GM18505 (cell line): ENCODE measurements at regions not wholly inside any gene's neighbourhood (a gene's known extent, or its start where the extent isn't known, plus 50 kb on each side); places are given as distances from the start of the nearest gene placed in this dataset.

Source experiments
- ATAC-seq: cut with Tn5 transposase; IDR thresholded peaks from one replicate; pipeline ENCODE4 v1.9.1; 2021; ENCODE audit not compliant: unreplicated experiment
- POLR2A ChIP-seq: IDR thresholded peaks from 4 replicates; pipeline ENCODE4 v1.6.1; 2011; ENCODE audit warnings: borderline replicate concordance; ENCODE audit not compliant: insufficient read depth, insufficient read length; ENCODE audit errors: extremely low read depth

GRCh38 chr13:82002710-82003109 is 1661.8 kb upstream of the SPRY2 start:
- no peak for TF ChIP-seq POLR2A
- ATAC-seq: no peak

GRCh38 chr13:81995316-81995715 is 1654.4 kb upstream of the SPRY2 start:
- ATAC-seq: no peak
- no peak for TF ChIP-seq POLR2A

DNA sequence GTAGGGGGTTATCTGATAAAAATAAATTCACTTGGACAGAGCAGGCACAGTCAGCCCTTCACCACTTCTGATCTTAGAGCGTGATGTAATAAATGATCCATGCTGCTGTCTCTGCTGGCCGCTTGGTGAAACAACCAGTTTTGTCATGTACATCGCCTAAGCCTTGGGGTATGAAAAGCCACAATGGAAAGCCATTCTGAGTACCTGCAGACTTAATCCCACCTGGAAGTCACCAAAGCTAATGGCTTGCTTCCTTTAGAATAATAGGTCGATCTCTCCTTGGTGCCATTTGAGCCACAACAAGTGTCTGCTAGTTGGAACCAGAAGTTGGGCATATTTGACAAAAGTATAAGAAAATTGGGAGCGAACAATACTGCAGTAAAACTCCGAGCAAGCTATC is 1649.7 kb upstream of the SPRY2 start:
- no peak for TF ChIP-seq POLR2A
- ATAC-seq: no peak

DNA sequence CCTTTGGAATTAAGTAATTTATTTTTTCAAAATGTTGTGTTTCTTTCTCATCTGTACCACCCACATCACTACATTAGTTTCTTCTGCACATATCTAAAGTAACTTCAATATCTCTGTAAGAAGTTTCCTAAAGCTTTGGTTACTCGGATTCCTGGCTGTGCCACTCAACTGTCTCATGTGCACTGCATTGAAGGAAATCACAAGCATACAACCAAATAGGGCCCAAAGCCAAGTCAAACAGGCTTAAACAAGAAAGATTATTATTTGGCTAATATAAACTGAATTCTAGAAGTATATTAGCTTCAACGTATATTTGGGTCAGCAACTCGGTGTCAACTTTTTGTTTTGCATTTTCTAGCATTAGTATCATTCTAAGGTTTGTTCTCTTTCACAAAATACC is 1647.6 kb upstream of the SPRY2 start:
- ATAC-seq: no peak
- no peak for TF ChIP-seq POLR2A

DNA sequence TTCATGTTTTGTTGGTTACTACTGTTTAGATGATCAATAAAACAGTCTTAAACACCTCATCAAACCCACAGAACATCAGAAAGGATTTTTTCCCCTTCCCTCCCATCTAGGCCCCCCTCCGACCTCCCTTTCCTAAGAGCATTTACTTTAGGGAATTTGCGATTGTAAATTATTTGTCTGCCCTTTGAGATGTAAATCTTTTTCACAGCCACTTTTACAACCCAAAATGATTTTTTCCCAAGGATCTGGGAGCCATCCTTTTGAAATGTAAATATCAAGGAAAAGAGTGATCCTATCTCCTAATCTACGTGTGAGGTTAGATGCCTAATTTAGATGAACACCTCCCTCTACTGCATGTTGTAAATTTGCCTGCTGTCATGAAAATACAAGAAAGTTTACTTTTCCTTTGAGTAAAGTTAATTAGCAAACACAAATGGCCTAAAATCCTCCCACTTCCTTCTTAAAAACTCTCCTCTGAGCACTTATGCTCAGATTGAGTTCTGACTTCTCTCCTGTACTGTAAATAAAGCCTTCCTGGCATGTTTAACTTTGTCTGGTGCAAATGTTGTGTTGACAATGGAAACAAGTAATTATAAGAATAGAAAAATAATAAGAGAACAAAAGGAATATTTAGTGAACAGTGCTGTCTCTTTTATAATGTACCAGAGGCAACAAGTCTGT is 1646.9 kb upstream of the SPRY2 start:
- no peak for ATAC-seq

DNA sequence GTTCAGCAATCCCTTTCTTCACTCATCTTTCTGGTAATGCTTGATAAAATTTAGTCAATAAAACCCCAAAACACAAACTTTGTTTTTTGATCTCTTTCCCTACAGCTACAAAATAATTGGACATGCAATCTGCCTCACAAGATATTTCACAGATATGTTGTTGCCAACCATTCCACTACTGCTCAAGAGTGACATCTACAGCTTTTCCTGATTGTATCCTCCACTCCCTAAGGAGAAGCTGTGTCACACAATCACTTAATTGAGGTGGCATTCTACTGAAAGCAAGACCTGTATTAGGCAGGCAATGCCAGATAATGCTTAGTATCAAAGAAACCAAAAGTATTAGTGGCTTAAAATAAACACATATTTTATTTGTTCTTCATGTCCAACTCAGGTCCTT is 1646.2 kb upstream of the SPRY2 start:
- no peak for ATAC-seq
- TF ChIP-seq POLR2A: no peak

More for the DNA sequence above, 1646.9 kb upstream of the SPRY2 start:
- TF ChIP-seq POLR2A: no peak

- ATAC-seq: no peak
- TF ChIP-seq POLR2A: no peak
Observed at GRCh38 chr13:81986308-81986707, 1645.4 kb upstream of the SPRY2 start.

- ATAC-seq: no peak
- TF ChIP-seq POLR2A: no peak
Observed at GRCh38 chr13:81957121-81957520, 1616.2 kb upstream of the SPRY2 start.

DNA sequence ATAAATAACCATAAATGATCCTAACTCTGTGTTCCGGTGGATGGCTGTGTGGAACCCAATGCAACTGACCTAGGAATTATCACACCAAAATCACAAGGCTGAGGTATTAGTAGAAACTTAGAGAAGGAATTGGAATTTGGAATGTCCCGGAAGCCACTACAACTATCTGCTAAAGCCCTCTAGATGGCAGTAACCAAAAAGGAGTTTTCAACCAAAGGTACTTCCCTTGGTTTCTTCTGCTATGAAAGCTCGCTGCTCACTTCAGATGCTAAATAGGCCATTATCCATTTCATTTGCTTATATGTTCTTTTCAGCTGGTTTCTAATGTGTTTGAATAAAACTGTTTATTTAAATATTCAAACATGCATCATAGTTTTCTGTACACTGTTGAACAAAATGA is 1589.1 kb upstream of the SPRY2 start:
- no peak for ATAC-seq

DNA sequence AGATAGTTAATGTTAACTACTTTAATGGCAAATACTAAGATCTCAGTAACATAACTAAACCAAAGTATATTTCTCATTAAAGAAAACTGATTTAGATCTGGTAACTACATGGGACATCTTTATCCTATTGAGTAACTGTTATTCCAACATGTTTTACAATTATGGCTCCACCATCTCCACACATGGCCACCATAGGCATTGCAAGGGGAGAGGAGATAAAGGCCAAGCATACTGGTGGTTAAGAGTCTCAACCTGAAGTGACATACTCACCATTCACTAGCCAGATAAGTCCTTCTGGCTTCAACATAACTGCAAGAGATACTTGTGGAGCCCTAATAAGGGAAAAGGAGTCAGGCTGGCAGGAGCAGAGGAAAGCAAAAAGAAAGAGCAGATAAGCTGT is 1586.4 kb upstream of the SPRY2 start:
- TF ChIP-seq POLR2A: no peak
- no peak for ATAC-seq

More for the DNA sequence above, 1589.1 kb upstream of the SPRY2 start:
- no peak for TF ChIP-seq POLR2A

- ATAC-seq: no peak
- TF ChIP-seq POLR2A: no peak
Observed at GRCh38 chr13:81917810-81918209, 1576.9 kb upstream of the SPRY2 start.

GRCh38 chr13:81916461-81916860 is 1575.5 kb upstream of the SPRY2 start:
- ATAC-seq: no peak
- TF ChIP-seq POLR2A: no peak

DNA sequence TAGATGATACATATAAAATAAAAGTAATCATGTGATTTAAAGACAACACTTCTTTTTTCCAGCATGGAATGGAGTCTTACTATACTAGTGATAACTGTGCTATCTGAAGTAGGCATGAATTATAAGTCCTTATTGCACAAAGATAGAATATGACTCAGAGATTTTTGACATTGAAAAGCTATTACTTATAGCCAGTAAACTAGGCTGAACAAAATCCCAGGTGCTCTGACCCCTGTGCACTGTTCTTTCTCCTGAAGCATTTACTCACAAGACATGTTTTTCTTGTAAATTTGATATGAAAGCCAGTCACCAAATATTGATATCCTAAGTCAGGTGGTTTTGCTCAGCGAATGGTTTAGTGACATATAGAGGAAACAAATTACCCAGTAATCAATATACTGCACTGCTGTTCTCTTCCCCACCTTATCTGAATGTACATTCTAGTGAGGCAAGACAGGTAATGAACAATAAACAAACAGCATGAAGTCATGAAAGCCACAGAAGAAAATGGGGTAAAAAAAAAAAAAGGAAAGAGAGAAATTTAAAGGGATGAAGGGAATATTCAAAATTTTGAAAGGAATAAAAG is 1567.0 kb upstream of the SPRY2 start:
- no peak for ATAC-seq
- TF ChIP-seq POLR2A: no peak

DNA sequence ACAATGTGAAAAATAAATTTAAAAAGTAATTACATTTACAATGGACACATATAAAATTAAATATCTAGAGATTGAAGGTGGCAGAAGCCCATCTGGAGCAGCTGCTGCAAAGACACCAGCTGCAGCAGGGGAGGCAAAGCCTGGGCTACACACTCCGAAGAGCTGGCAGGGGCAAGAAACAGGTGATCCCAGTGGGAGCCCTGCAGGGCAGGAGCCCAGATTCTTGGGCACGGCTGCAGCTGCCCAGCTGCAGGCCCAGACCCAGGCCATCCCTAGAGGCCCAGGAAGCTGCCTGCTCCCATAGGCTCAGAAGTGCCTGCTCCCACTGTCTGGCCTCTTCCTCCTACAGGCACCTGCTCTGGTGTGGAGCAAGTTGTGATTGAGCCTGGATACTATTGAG is 1547.9 kb upstream of the SPRY2 start:
- no peak for ATAC-seq
- no peak for TF ChIP-seq POLR2A

GRCh38 chr13:81874681-81875661 is 1534.0 kb upstream of the SPRY2 start:
- no peak for TF ChIP-seq POLR2A
- ATAC-seq: no peak

- ATAC-seq: no peak
- TF ChIP-seq POLR2A: no peak
Observed at GRCh38 chr13:81874253-81874652, 1533.3 kb upstream of the SPRY2 start.
